K562 (cell line): ENCODE measurements at regions not wholly inside any gene's neighbourhood (a gene's known extent, or its start where the extent isn't known, plus 50 kb on each side); places are given as distances from the start of the nearest gene placed in this dataset.

Experiments used
- ATAC-seq: fragments of 200-7000 bp; cut with Tn5 transposase; 3 replicates; pipeline ENCODE4 v1.9.1; 2020; ENCODE audit warnings: moderate library complexity
- BruUV-seq: library from RNA; stranded (reverse); fragments of 400-500 nt; replicated peaks from 2 replicates; lab custom pipeline; 2021; lab: Mats Ljungman, UMichigan
- CTCF ChIA-PET: fragments of 300-600 bp; formaldehyde crosslinking; extraction: SDS; loops from one replicate; lab custom pipeline; 2021; ENCODE audit warnings: low intra/inter-chr PET ratio; lab: Yijun Ruan, JAX
- POLR2A ChIA-PET: fragments of 300-600, 350-650 bp; sonication (Branson Sonifier 250); formaldehyde crosslinking; extraction: SDS; loops from one replicate; lab custom pipeline; 2021; ENCODE audit warnings: antibody characterized with exemption, inconsistent platforms; lab: Yijun Ruan, JAX
- DNase-seq, 4 experiments: peaks; one replicate each; pipeline versions ENCODE4 v3.0.0 to v3.0.0-alpha.2; 2011 to 2018; ENCODE audit warnings: low spot score in 3 of 4, mixed read lengths in 3 of 4; ENCODE audit errors: extremely low read depth in 1 of 4
- FAIRE-seq: peaks from 2 replicates; lab custom pipeline; 2011; peaks lifted over from hg19 to GRCh38; lab: Jason Lieb, UNC
- H2AFZ ChIP-seq: 2 replicates; pipeline ENCODE4 v1.6.0; 2011; ENCODE audit warnings: low read depth, low read length, control low read depth, inconsistent platforms
- H3K27ac ChIP-seq: fragments of 200-600 bp; 3 replicates; pipeline ENCODE4 v1.8.0; 2011; ENCODE audit warnings: low read depth, mild to moderate bottlenecking, control low read depth, inconsistent platforms, low read length, moderate library complexity, mixed read lengths; ENCODE audit errors: extremely low read depth
- H3K27me3 ChIP-seq, 2 experiments: fragments of 300-600 bp in 1 of 2; 2 replicates in 1 of 2; 3 replicates in 1 of 2; pipeline versions ENCODE4 v1.6.0 to v1.8.0; 2011; ENCODE audit warnings: inconsistent platforms in 2 of 2, low read length in 2 of 2, mild to moderate bottlenecking in 1 of 2, mixed read lengths in 1 of 2, moderate library complexity in 1 of 2; ENCODE audit not compliant: control insufficient read depth in 2 of 2, insufficient read depth in 2 of 2
- H3K36me3 ChIP-seq: fragments of 300-600 bp; 3 replicates; pipeline ENCODE4 v1.8.0; 2011; ENCODE audit warnings: mild to moderate bottlenecking, low read length, inconsistent platforms; ENCODE audit not compliant: control insufficient read depth, insufficient read depth
- H3K4me1 ChIP-seq, 2 experiments: fragments of 200-600 bp in 1 of 2; replicated peaks in 1 of 2; 2 replicates in 1 of 2; 3 replicates in 1 of 2; pipeline versions ENCODE4 v1.5.1 to v1.8.0; 2011; ENCODE audit warnings: inconsistent platforms in 2 of 2, low read length in 2 of 2, mild to moderate bottlenecking in 1 of 2, mixed read lengths in 1 of 2, moderate library complexity in 1 of 2; ENCODE audit not compliant: control insufficient read depth in 2 of 2, insufficient read depth in 2 of 2
- H3K4me2 ChIP-seq: 2 replicates; pipeline ENCODE4 v1.6.1; 2011; ENCODE audit warnings: low read length, control low read depth, inconsistent platforms, mixed read lengths; ENCODE audit not compliant: insufficient read depth
- H3K4me3 ChIP-seq: fragments of 200-600 bp; sonication (generic), shearing (Covaris generic); 2 replicates; pipeline ENCODE4 v1.5.1; 2016; ENCODE audit warnings: control low read depth, inconsistent platforms
- H3K79me2 ChIP-seq: fragments of 200-600 bp; 3 replicates; pipeline ENCODE4 v1.8.0; 2011; ENCODE audit warnings: low read length, inconsistent platforms; ENCODE audit not compliant: control insufficient read depth, insufficient read depth
- H3K9ac ChIP-seq, 2 experiments: 2 replicates each; pipeline versions ENCODE4 v1.6.0 to v1.6.1; 2011; ENCODE audit warnings: low read depth in 2 of 2, low read length in 2 of 2, control low read depth in 1 of 2, inconsistent platforms in 1 of 2, mild to moderate bottlenecking in 1 of 2, mixed read lengths in 1 of 2; ENCODE audit not compliant: insufficient read depth in 1 of 2
- H3K9me1 ChIP-seq: one replicate; pipeline ENCODE4 v1.6.0; 2011; ENCODE audit warnings: inconsistent platforms, mild to moderate bottlenecking, low read length, moderate library complexity; ENCODE audit not compliant: control insufficient read depth, insufficient read depth
- H3K9me3 ChIP-seq: replicated peaks from 2 replicates; pipeline ENCODE4 v1.5.1; 2011; ENCODE audit warnings: low read depth, low read length, inconsistent platforms; ENCODE audit not compliant: control insufficient read depth, insufficient read depth
- H4K20me1 ChIP-seq: replicated peaks from 2 replicates; pipeline ENCODE4 v1.6.1; 2011; ENCODE audit warnings: low read length, inconsistent platforms, mixed read lengths; ENCODE audit not compliant: control insufficient read depth, insufficient read depth
- CC2D1A ChIP-seq: fragments of 450-650 bp; IDR thresholded peaks from 2 replicates; pipeline ENCODE4 v1.6.1; 2017; ENCODE audit warnings: mild to moderate bottlenecking
- CREB1 ChIP-seq, 2 experiments: sonication (generic) in 1 of 2; formaldehyde crosslinking in 1 of 2; IDR thresholded peaks; 2 replicates each; pipeline versions ENCODE4 v1.6.1 to v1.8.0; 2012 to 2022; ENCODE audit warnings: inconsistent platforms in 1 of 2, mild to moderate bottlenecking in 1 of 2, missing genetic modification reagents in 1 of 2, moderate library complexity in 1 of 2
- DEAF1 ChIP-seq: fragments of 450-650 bp; formaldehyde crosslinking; IDR thresholded peaks from 2 replicates; pipeline ENCODE4 v1.4.0; 2020; ENCODE audit warnings: mild to moderate bottlenecking, moderate library complexity
- KLF16 ChIP-seq: IDR thresholded peaks from 2 replicates; pipeline ENCODE4 v1.6.1; 2016; ENCODE audit warnings: antibody characterized with exemption
- LCOR ChIP-seq: sonication (generic); formaldehyde crosslinking; IDR thresholded peaks from 2 replicates; pipeline ENCODE4 v1.8.0; 2022; ENCODE audit warnings: mild to moderate bottlenecking, missing genetic modification reagents
- NFE2L1 ChIP-seq: fragments of 450-650 bp; IDR thresholded peaks from 2 replicates; pipeline ENCODE4 v1.6.1; 2016; ENCODE audit warnings: missing genetic modification characterization, low read depth, mild to moderate bottlenecking, missing compliant biosample characterization, moderate library complexity, borderline replicate concordance
- NR1H2 ChIP-seq: sonication (generic); formaldehyde crosslinking; IDR thresholded peaks from 2 replicates; pipeline ENCODE4 v1.4.0; 2020; ENCODE audit warnings: mild to moderate bottlenecking, missing genetic modification reagents
- PML ChIP-seq: IDR thresholded peaks from 2 replicates; pipeline ENCODE4 v1.6.1; 2012; ENCODE audit warnings: low read length, inconsistent platforms
- PTTG1 ChIP-seq: fragments of 450-650 bp; IDR thresholded peaks from 2 replicates; pipeline ENCODE4 v1.6.1; 2016; ENCODE audit warnings: low read depth, mild to moderate bottlenecking, missing genetic modification characterization, missing compliant biosample characterization
- RBM17 ChIP-seq: fragments of 200-400 bp; formaldehyde crosslinking; IDR thresholded peaks from 2 replicates; pipeline ENCODE4 v1.6.1; 2017; ENCODE audit warnings: low read depth, mild to moderate bottlenecking, low read length, borderline replicate concordance
- SAFB ChIP-seq: fragments of 200-400 bp; formaldehyde crosslinking; IDR thresholded peaks from 2 replicates; pipeline ENCODE4 v1.6.1; 2017; ENCODE audit warnings: low read depth, low read length, borderline replicate concordance
- TOE1 ChIP-seq, 2 experiments: fragments of 450-650 bp in 1 of 2; sonication (generic) in 1 of 2; formaldehyde crosslinking in 1 of 2; IDR thresholded peaks; 2 replicates each; pipeline versions ENCODE4 v1.7.1 to v1.8.0; 2016 to 2022; ENCODE audit warnings: borderline replicate concordance in 2 of 2, mild to moderate bottlenecking in 2 of 2, antibody characterized with exemption in 1 of 2, inconsistent platforms in 1 of 2, low read depth in 1 of 2, missing genetic modification reagents in 1 of 2, moderate library complexity in 1 of 2
- ZEB2 ChIP-seq: fragments of 450-650 bp; IDR thresholded peaks from 2 replicates; pipeline ENCODE4 v1.6.1; 2016
- ZNF354B ChIP-seq: fragments of 250-450 bp; sonication (Bioruptor Pico); IDR thresholded peaks from 2 replicates; pipeline ENCODE4 v1.4.0; 2020
- WGBS: fragments of 100-300 bp; shearing (Covaris generic); methylation state at CpG from one replicate; pipeline ENCODE4 v1.1.6; 2016; ENCODE audit warnings: low coverage, mixed read lengths; ENCODE audit not compliant: insufficient coverage; ENCODE audit errors: missing lambda C conversion rate; 5-methylcytosine and 5-hydroxymethylcytosine counted together
- in situ Hi-C: fragments of 300-500 bp; cut with MboI; formaldehyde crosslinking; loops from 4 replicates; pipeline ENCODE4 v1.15.0; 2018; ENCODE audit warnings: inconsistent platforms, mixed read lengths
- intact Hi-C: fragments of 100-400 bp; cut with micrococcal nuclease; formaldehyde crosslinking; loops from 2 replicates; pipeline ENCODE4 v1.14.2; 2022

- FAIRE-seq, result peak; percentile 23
Observed at GRCh38 chr1:221641811-221642210, 100.1 kb downstream of the DUSP10 start.

More at GRCh38 chr1:221641811-221642210, 100.1 kb downstream of the DUSP10 start:
- DNase-seq (no peak), ATAC-seq (no peak)
- Histone ChIP-seq H2AFZ (0 out of 2 replicates have a peak overlapping the region, but pooled peaks have one; percentile 17), H3K27me3 (no peaks in the 10 kb centered on the region), H3K36me3 (no peaks in the 10 kb centered on the region), H3K9me1 (no peaks in the 10 kb centered on the region), H3K9ac (no peak overlapping the region), H3K4me3 (no peak overlapping the region), H3K79me2 (no peaks in the 10 kb centered on the region), H3K4me1 (no peaks in the 10 kb centered on the region; a peak in 2 of 5 replicates), H4K20me1 (no peaks in the 10 kb centered on the region), H3K27ac (no peak overlapping the region), H3K4me2 (no peak overlapping the region), H3K9me3 (no peaks in the 10 kb centered on the region)
- in situ Hi-C loops (no loop called here), intact Hi-C loops (no loop called here)
- ChIA-PET POLR2A (no interaction called here), CTCF (no interaction called here)
- BruUV-seq, result no TSS peak
- TF ChIP-seq PTTG1 (tag) (no peak), LCOR (CRISPR knock-in tag) (no peak), DEAF1 (CRISPR knock-in tag) (no peak), SAFB (no peak), RBM17 (no peak), TOE1 (IDR thresholded peaks at IDR 0.05; ENCODE audit: borderline replicate concordance) (no peak), TOE1 (CRISPR knock-in tag; IDR thresholded peaks at IDR 0.05; ENCODE audit: borderline replicate concordance, low read depth) (no peak), ZNF354B (CRISPR knock-in tag) (no peak), NR1H2 (CRISPR knock-in tag) (no peak), NFE2L1 (tag) (no peak), CC2D1A (no peak), PML (no peak), CREB1 (IDR thresholded peaks at IDR 0.05) (no peak), CREB1 (CRISPR knock-in tag; IDR thresholded peaks at IDR 0.05) (no peak), KLF16 (no peak), ZEB2 (no peak)
- 29% methylated on average over 3 of the region's 3 CpGs for WGBS
